GM12878 (cell line): ENCODE measurements at regions not wholly inside any gene's neighbourhood (a gene's known extent, or its start where the extent isn't known, plus 50 kb on each side); places are given as distances from the start of the nearest gene placed in this dataset.

Experiments
- CHD1 ChIP-seq: IDR thresholded peaks from 2 replicates; pipeline ENCODE4 v1.6.1; 2012; ENCODE audit warnings: low read depth, low read length, improper control_type of control experiment
- EGR1 ChIP-seq, 2 experiments: IDR thresholded peaks; 1 replicate in 1 of 2; 2 replicates in 1 of 2; pipeline ENCODE4 v1.6.1; 2011 to 2012; ENCODE audit warnings: low read depth in 2 of 2, low read length in 2 of 2, borderline replicate concordance in 1 of 2, mild to moderate bottlenecking in 1 of 2, moderate library complexity in 1 of 2
- NFYB ChIP-seq: IDR thresholded peaks from 2 replicates; pipeline ENCODE4 v1.6.1; 2011; ENCODE audit warnings: low read depth, mild to moderate bottlenecking, low read length, improper control_type of control experiment, moderate library complexity; ENCODE audit not compliant: insufficient read depth
- POLR2A ChIP-seq: IDR thresholded peaks from 2 replicates; pipeline ENCODE4 v1.6.1; 2011; ENCODE audit warnings: low read depth, mild to moderate bottlenecking, low read length
- RAD51 ChIP-seq: fragments of 450-650 bp; IDR thresholded peaks from 2 replicates; pipeline ENCODE4 v1.6.1; 2016; ENCODE audit warnings: moderate library complexity, mild to moderate bottlenecking, inconsistent platforms
- SMC3 ChIP-seq: IDR thresholded peaks from 2 replicates; pipeline ENCODE4 v1.6.1; 2011; ENCODE audit warnings: low read length, improper control_type of control experiment, borderline replicate concordance

DNA sequence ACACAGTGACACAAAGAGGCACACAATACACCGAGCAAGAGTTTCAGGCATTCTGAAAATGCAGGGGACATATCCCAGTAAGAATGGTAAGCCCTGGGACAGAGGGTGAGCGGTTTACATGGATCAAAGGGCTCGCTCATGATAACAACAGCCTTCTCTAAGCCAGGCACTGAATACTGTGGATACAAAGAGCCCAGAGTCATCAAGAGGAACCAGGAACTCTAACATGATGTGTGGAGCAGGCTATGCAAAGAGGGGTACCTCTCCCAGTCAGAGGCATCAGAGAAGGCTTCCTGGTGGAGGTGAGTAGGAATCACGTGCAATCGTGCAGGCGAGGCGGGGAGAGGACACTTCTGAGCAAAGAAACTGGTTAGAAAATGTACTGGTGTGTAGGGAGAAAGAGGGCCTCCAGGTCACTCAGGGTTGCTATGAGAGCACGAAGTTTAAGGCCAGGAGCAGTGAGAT lies 76.9 kb upstream of the EEA1 start:
- TF ChIP-seq POLR2A: no peak
- no peak for TF ChIP-seq NFYB
- TF ChIP-seq CHD1: no peak
- no peak for TF ChIP-seq RAD51
- no peak for TF ChIP-seq EGR1 (IDR thresholded peaks at IDR 0.05; ENCODE audit: borderline replicate concordance in 1 of 2, low read depth in 2 of 2, low read length in 2 of 2)
- no peak for TF ChIP-seq SMC3
